ENCODE measurements at regions not wholly inside any gene's neighbourhood (a gene's known extent, or its start where the extent isn't known, plus 50 kb on each side); places are given as distances from the start of the nearest gene placed in this dataset.

GRCh38 chr1:222136869-222137268, 395.0 kb upstream of the DUSP10 start:
- 14% methylated on average over 1 of the region's 1 CpG for WGBS (ENCODE audit: low lambda C conversion rate)
- Histone ChIP-seq H3K4me3 (ENCODE audit: low read depth in 2 of 2, low read length in 1 of 2) (no peak overlapping the region), H3K4me2 (no peak overlapping the region), H3K4me1 (ENCODE audit: control insufficient read depth in 1 of 2, insufficient read depth in 2 of 2, low read depth in 1 of 2, low read length in 1 of 2) (no peaks in the 10 kb centered on the region), H3K79me2 (ENCODE audit: insufficient read depth) (no peaks in the 10 kb centered on the region), H3K36me3 (replicated peaks in 1 of 2; ENCODE audit: control insufficient read depth in 1 of 2, insufficient read depth in 2 of 2, low read length in 1 of 2) (no peaks in the 10 kb centered on the region), H3K27me3 (ENCODE audit: insufficient read depth) (no peaks in the 10 kb centered on the region), H3K9ac (no peak overlapping the region), H3K9me2 (no peaks in the 10 kb centered on the region), H4K20me1 (ENCODE audit: insufficient read depth) (no peaks in the 10 kb centered on the region), H2AFZ (ENCODE audit: low read depth) (no peak overlapping the region), H3K27ac (ENCODE audit: low read depth in 2 of 2, low read length in 1 of 2) (no peak overlapping the region), H3K9me3 (0 out of 2 replicates have a peak, but pooled peaks cover 3% of the 10 kb centered on the region), H3F3A (replicated peaks; ENCODE audit: insufficient read depth) (peaks cover 6% of the 10 kb centered on the region)
- no peak for TF ChIP-seq TAF1 (IDR thresholded peaks at IDR 0.05; ENCODE audit: borderline replicate concordance, low read depth, low read length)
- no peak for TF ChIP-seq ELF1 (IDR thresholded peaks at IDR 0.05)
- TF ChIP-seq YY1 (IDR thresholded peaks at IDR 0.05; ENCODE audit: low read depth) = no peak
- TF ChIP-seq ZBTB33 (IDR thresholded peaks at IDR 0.05; ENCODE audit: borderline replicate concordance, low read depth) = no peak
- TF ChIP-seq FOXM1 (IDR thresholded peaks at IDR 0.05; ENCODE audit: low read depth) = no peak
- TF ChIP-seq RXRA (IDR thresholded peaks at IDR 0.05; ENCODE audit: borderline replicate concordance, low read depth) = no peak
- TF ChIP-seq CHD2 (IDR thresholded peaks at IDR 0.05; ENCODE audit: low read length, partially characterized antibody) = no peak
- no peak for TF ChIP-seq REST (IDR thresholded peaks at IDR 0.05; ENCODE audit: low read depth, low read length)
- POLR2A ChIA-PET = interaction anchor here (0.7 kb wide), 1 partner anchor 188 kb away, joined by 4 read pairs; no protein-coding TSS in a partner anchor
- CTCF ChIA-PET = interaction anchor here (0.9 to 1.1 kb wide), 2 partner anchors 11 to 13 kb away, joined by 4 read pairs; no protein-coding TSS in a partner anchor
- DNase-seq = no peak

- no peaks in the 10 kb centered on the region for H3K79me2 ChIP-seq (ENCODE audit: insufficient read depth)
- H3K27me3 ChIP-seq (ENCODE audit: insufficient read depth) = no peaks in the 10 kb centered on the region
- H3K9me3 ChIP-seq = 0 out of 2 replicates have a peak, but pooled peaks cover 6% of the 10 kb centered on the region
- no peaks in the 10 kb centered on the region for H3K36me3 ChIP-seq (replicated peaks in 1 of 2; ENCODE audit: control insufficient read depth in 1 of 2, insufficient read depth in 2 of 2, low read length in 1 of 2)
- H3F3A ChIP-seq (replicated peaks; ENCODE audit: insufficient read depth) = no peaks in the 10 kb centered on the region
- H3K9ac ChIP-seq = no peak overlapping the region
- DNase-seq = no peak
- no peak overlapping the region for H3K27ac ChIP-seq (ENCODE audit: low read depth in 2 of 2, low read length in 1 of 2)
- H4K20me1 ChIP-seq (ENCODE audit: insufficient read depth) = no peaks in the 10 kb centered on the region
- H3K9me2 ChIP-seq = no peaks in the 10 kb centered on the region
- ChIA-PET CTCF (interaction anchor here (1.3 kb wide), 1 partner anchor 21 kb away, joined by 3 read pairs; no protein-coding TSS in a partner anchor), POLR2A (interaction anchor here (0.6 kb wide), 1 partner anchor 136 kb away, joined by 3 read pairs; no protein-coding TSS in a partner anchor)
- H3K4me1 ChIP-seq (ENCODE audit: control insufficient read depth in 1 of 2, insufficient read depth in 2 of 2, low read depth in 1 of 2, low read length in 1 of 2) = no peaks in the 10 kb centered on the region
- H2AFZ ChIP-seq (ENCODE audit: low read depth) = no peak overlapping the region
- no peak overlapping the region for H3K4me3 ChIP-seq (ENCODE audit: low read depth in 2 of 2, low read length in 1 of 2)
- H3K4me2 ChIP-seq = no peak overlapping the region
- TF ChIP-seq FOXJ3 (CRISPR knock-in tag; IDR thresholded peaks at IDR 0.05) (no peak), SMC3 (IDR thresholded peaks at IDR 0.05; ENCODE audit: low read depth, low read length) (no peak), GATA2 (CRISPR knock-in tag; IDR thresholded peaks at IDR 0.05) (no peak), TAF1 (IDR thresholded peaks at IDR 0.05; ENCODE audit: borderline replicate concordance, low read depth, low read length) (no peak), JUND (IDR thresholded peaks at IDR 0.05) (no peak), MEF2A (IDR thresholded peaks at IDR 0.05; ENCODE audit: borderline replicate concordance, low read depth) (no peak), ZBTB33 (IDR thresholded peaks at IDR 0.05; ENCODE audit: borderline replicate concordance, low read depth) (no peak), ELF1 (IDR thresholded peaks at IDR 0.05) (no peak), REST (IDR thresholded peaks at IDR 0.05; ENCODE audit: low read depth, low read length) (no peak), FOSL2 (IDR thresholded peaks at IDR 0.05; ENCODE audit: borderline replicate concordance, low read depth) (no peak), GABPA (IDR thresholded peaks at IDR 0.05; ENCODE audit: low read depth) (no peak), RAD21 (IDR thresholded peaks at IDR 0.05; ENCODE audit: low read length) (no peak)
These were observed 387.2 kb upstream of the DUSP10 start for GRCh38 chr1:222129041-222129440.
